NB4 (cell line): ENCODE measurements at regions not wholly inside any gene's neighbourhood (a gene's known extent, or its start where the extent isn't known, plus 50 kb on each side); places are given as distances from the start of the nearest gene placed in this dataset.
"Not testable (repeated sequence)": the region's sequence is repeated elsewhere in the genome, so short reads cannot be mapped to it uniquely, and the experiment has no call there.

Source experiments
- DNase-seq: peaks from one replicate; pipeline ENCODE4 v3.0.0; 2010; ENCODE audit warnings: low read depth
- H3K4me3 ChIP-seq: one replicate; pipeline ENCODE4 v1.5.1; 2011; ENCODE audit warnings: mild to moderate bottlenecking, low read depth, low read length, moderate library complexity
- CTCF ChIP-seq: IDR thresholded peaks from one replicate; pipeline ENCODE4 v1.5.1; 2012; ENCODE audit warnings: low read depth, low read length
- MAX ChIP-seq: IDR thresholded peaks from 2 replicates; pipeline ENCODE4 v1.6.1; 2011; ENCODE audit warnings: low read depth, low read length
- MYC ChIP-seq: IDR thresholded peaks from 2 replicates; pipeline ENCODE4 v1.6.1; 2011; ENCODE audit warnings: low read depth, low read length
- POLR2A ChIP-seq: IDR thresholded peaks from 2 replicates; pipeline ENCODE4 v1.6.1; 2011; ENCODE audit warnings: mild to moderate bottlenecking; ENCODE audit not compliant: insufficient read length; ENCODE audit errors: extremely low read depth

- no peak for DNase-seq
- no peak overlapping the region for H3K4me3 ChIP-seq
- TF ChIP-seq CTCF, result no peak
- no peak for TF ChIP-seq MYC
- no peak for TF ChIP-seq MAX
- no peak for TF ChIP-seq POLR2A
Measured at GRCh38 chr7:91357379-91357778, 93.1 kb downstream of the FZD1 start.

- no peak for TF ChIP-seq CTCF
- no peak for TF ChIP-seq MYC
- no peak for TF ChIP-seq POLR2A
- TF ChIP-seq MAX, result no peak
- no peak for DNase-seq
- no peak overlapping the region for H3K4me3 ChIP-seq
Measured at GRCh38 chr7:91357901-91358300, 93.7 kb downstream of the FZD1 start.

- DNase-seq, result no peak
- no peak overlapping the region for H3K4me3 ChIP-seq
- TF ChIP-seq CTCF, result no peak
- TF ChIP-seq POLR2A, result no peak
- TF ChIP-seq MYC, result no peak
- TF ChIP-seq MAX, result no peak
Measured at GRCh38 chr7:91358303-91358702, 94.1 kb downstream of the FZD1 start.

GRCh38 chr7:91365097-91365496, 100.9 kb downstream of the FZD1 start:
- not testable (repeated sequence) for H3K4me3 ChIP-seq, DNase-seq

- TF ChIP-seq POLR2A (no peak), CTCF (no peak), MYC (no peak), MAX (no peak)
Measured at GRCh38 chr7:91366091-91366490, 101.9 kb downstream of the FZD1 start.

GRCh38 chr7:91367812-91368578, 103.8 kb downstream of the FZD1 start:
- no peak for TF ChIP-seq MAX
- TF ChIP-seq MYC, result no peak
- no peak for TF ChIP-seq POLR2A
- no peak for TF ChIP-seq CTCF
- no peak for DNase-seq
- H3K4me3 ChIP-seq, result no peak overlapping the region

More at GRCh38 chr7:91366091-91366490, 101.9 kb downstream of the FZD1 start:
- no peak for DNase-seq
- no peak overlapping the region for H3K4me3 ChIP-seq
